MM.1S (cell line): ENCODE measurements at regions not wholly inside any gene's neighbourhood (a gene's known extent, or its start where the extent isn't known, plus 50 kb on each side); places are given as distances from the start of the nearest gene placed in this dataset.

Experiments used
- DNase-seq: peaks from one replicate; pipeline ENCODE4 v3.0.0-alpha.2; 2015
- H2AFZ ChIP-seq: fragments of 300-600 bp; sonication (generic); 2 replicates; pipeline ENCODE4 v1.6.0; 2016; ENCODE audit warnings: antibody characterized with exemption, low read length
- H3F3A ChIP-seq: fragments of 300-600 bp; sonication (generic); 2 replicates; pipeline ENCODE4 v1.6.1; 2016; ENCODE audit warnings: mild to moderate bottlenecking, antibody characterized with exemption, low read length, moderate library complexity, mixed read lengths; ENCODE audit not compliant: insufficient read depth
- H3K27ac ChIP-seq: fragments of 300-600 bp; sonication (generic); 2 replicates; pipeline ENCODE4 v1.5.1; 2016; ENCODE audit warnings: mild to moderate bottlenecking, low read length
- H3K27me3 ChIP-seq: fragments of 300-600 bp; sonication (generic); replicated peaks from 2 replicates; pipeline ENCODE4 v1.6.0; 2016; ENCODE audit warnings: low read length; ENCODE audit not compliant: insufficient read depth
- H3K36me3 ChIP-seq: fragments of 300-600 bp; sonication (generic); replicated peaks from 2 replicates; pipeline ENCODE4 v1.6.1; 2016; ENCODE audit warnings: mild to moderate bottlenecking, low read length, mixed read lengths; ENCODE audit not compliant: insufficient read depth
- H3K4me1 ChIP-seq: fragments of 300-600 bp; sonication (generic); 2 replicates; pipeline ENCODE4 v1.6.1; 2016; ENCODE audit warnings: low read length, mixed read lengths
- H3K4me2 ChIP-seq: fragments of 300-600 bp; sonication (generic); 2 replicates; pipeline ENCODE4 v1.6.0; 2016; ENCODE audit warnings: low read depth, low read length
- H3K4me3 ChIP-seq: fragments of 300-600 bp; sonication (generic); 2 replicates; pipeline ENCODE4 v1.5.1; 2016; ENCODE audit warnings: low read length, mixed read lengths
- H3K79me2 ChIP-seq: fragments of 300-600 bp; sonication (generic); 2 replicates; pipeline ENCODE4 v1.6.1; 2016; ENCODE audit warnings: mixed run types, low read length, mixed read lengths
- H3K9ac ChIP-seq: fragments of 300-600 bp; sonication (generic); 2 replicates; pipeline ENCODE4 v1.6.1; 2016; ENCODE audit warnings: low read length, mixed read lengths
- H3K9me2 ChIP-seq: fragments of 300-600 bp; sonication (generic); replicated peaks from 2 replicates; pipeline ENCODE4 v1.6.1; 2016; ENCODE audit warnings: mild to moderate bottlenecking, low read length, mixed read lengths; ENCODE audit not compliant: insufficient read depth
- H3K9me3 ChIP-seq: fragments of 300-600 bp; sonication (generic); replicated peaks from 2 replicates; pipeline ENCODE4 v1.6.1; 2016; ENCODE audit warnings: mild to moderate bottlenecking, low read length, mixed read lengths; ENCODE audit not compliant: insufficient read depth
- H4K20me1 ChIP-seq: fragments of 300-600 bp; sonication (generic); 2 replicates; pipeline ENCODE4 v1.6.1; 2016; ENCODE audit warnings: mild to moderate bottlenecking, low read length, moderate library complexity, mixed read lengths; ENCODE audit not compliant: insufficient read depth
- EZH2 ChIP-seq: fragments of 300-600 bp; sonication (generic); optimal IDR thresholded peaks from 2 replicates; pipeline ENCODE3; 2017; ENCODE audit warnings: low read depth, mild to moderate bottlenecking, antibody characterized with exemption, low read length, mixed read lengths
- EZH2phosphoT487 ChIP-seq: fragments of 300-600 bp; sonication (generic); IDR thresholded peaks from 2 replicates; pipeline ENCODE4 v1.6.1; 2018; ENCODE audit warnings: antibody characterized with exemption, low read length
- TF ChIP-seq, protein P1 (sequence below): fragments of 300-600 bp; sonication (generic); IDR thresholded peaks from 2 replicates; pipeline ENCODE4 v1.5.1; 2016; ENCODE audit warnings: antibody characterized with exemption, low read length, mixed read lengths

DNA sequence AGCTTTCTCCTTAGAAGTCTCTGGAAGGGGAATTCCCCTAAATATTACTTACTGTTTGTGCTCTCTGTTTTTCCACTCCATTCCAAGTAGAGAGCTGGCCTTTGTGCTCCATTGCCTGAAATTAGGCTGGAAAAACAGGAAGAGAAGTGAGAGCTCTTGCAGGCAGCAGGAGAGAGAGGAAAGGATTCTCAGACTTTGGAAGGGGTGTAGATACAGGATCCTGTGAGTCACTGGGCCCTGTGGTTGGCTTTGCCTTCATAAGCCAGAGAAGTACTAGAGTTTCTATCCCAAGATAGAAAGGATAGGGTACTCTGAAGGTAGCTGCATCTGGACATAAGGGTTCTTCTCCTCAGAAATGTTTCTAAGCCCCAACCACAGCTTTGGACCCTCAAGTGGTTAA is 188.9 kb downstream of the CMPK2 start:
- Histone ChIP-seq H2AFZ (no peak overlapping the region), H3K27ac (no peak overlapping the region), H4K20me1 (no peaks in the 10 kb centered on the region), H3K79me2 (no peaks in the 10 kb centered on the region), H3K4me1 (no peaks in the 10 kb centered on the region), H3K36me3 (no peaks in the 10 kb centered on the region), H3K9ac (no peak overlapping the region), H3K9me2 (no peaks in the 10 kb centered on the region), H3K4me2 (no peak overlapping the region), H3F3A (no peaks in the 10 kb centered on the region), H3K27me3 (no peaks in the 10 kb centered on the region), H3K4me3 (no peak overlapping the region), H3K9me3 (no peaks in the 10 kb centered on the region)
- no peak for DNase-seq
- no peak for TF ChIP-seq EZH2
- no peak for TF ChIP-seq EZH2phosphoT487
- TF ChIP-seq, protein P1, sequence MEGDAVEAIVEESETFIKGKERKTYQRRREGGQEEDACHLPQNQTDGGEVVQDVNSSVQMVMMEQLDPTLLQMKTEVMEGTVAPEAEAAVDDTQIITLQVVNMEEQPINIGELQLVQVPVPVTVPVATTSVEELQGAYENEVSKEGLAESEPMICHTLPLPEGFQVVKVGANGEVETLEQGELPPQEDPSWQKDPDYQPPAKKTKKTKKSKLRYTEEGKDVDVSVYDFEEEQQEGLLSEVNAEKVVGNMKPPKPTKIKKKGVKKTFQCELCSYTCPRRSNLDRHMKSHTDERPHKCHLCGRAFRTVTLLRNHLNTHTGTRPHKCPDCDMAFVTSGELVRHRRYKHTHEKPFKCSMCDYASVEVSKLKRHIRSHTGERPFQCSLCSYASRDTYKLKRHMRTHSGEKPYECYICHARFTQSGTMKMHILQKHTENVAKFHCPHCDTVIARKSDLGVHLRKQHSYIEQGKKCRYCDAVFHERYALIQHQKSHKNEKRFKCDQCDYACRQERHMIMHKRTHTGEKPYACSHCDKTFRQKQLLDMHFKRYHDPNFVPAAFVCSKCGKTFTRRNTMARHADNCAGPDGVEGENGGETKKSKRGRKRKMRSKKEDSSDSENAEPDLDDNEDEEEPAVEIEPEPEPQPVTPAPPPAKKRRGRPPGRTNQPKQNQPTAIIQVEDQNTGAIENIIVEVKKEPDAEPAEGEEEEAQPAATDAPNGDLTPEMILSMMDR, result no peak

DNA sequence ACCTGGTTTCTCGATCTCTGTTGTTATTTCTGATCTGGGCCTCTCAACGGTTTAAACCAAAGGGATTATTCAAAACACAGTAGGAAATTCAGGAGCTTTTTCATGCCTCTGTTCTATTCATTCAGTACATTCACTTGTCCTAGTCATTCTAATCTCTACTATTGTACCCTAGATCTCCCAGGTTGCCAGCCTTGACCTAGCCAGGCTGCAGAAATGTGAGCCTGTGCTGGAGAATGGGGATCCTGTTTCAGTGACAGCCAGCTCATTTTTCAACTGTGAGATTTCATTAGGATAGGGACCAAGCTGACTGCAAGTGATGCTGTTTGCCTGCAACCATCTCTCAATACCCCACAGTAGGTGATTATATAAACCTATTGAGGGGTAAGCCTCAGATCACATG is 186.2 kb downstream of the CMPK2 start:
- Histone ChIP-seq H3K79me2 (no peaks in the 10 kb centered on the region), H2AFZ (no peak overlapping the region), H3K4me1 (no peaks in the 10 kb centered on the region), H3K9me3 (no peaks in the 10 kb centered on the region), H3K36me3 (no peaks in the 10 kb centered on the region), H3K27me3 (no peaks in the 10 kb centered on the region), H3K9me2 (no peaks in the 10 kb centered on the region), H3K4me2 (no peak overlapping the region), H3K9ac (no peak overlapping the region), H4K20me1 (no peaks in the 10 kb centered on the region), H3F3A (no peaks in the 10 kb centered on the region), H3K27ac (no peak overlapping the region), H3K4me3 (no peak overlapping the region)
- TF ChIP-seq EZH2phosphoT487 (no peak), EZH2 (no peak)
- TF ChIP-seq, protein P1, result no peak
- DNase-seq, result no peak

DNA sequence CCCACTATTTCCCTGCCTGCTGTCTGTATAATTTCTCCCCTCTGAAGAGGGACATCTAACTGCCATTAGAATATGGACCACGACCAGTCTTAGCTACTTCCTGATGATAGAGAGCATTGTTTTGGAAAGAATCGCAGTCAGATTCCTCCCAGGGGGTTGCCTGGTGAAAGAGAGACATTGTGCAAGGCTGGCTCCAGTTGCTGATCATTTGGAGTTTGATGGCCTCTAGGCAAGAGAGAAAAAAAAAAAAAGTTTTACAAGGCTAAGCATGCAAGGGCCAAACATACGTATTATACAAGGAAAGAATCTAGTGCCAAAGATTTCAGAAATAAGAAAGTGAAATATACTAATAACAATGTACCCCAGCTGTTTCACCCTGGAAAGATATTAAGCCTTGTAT is 182.2 kb downstream of the CMPK2 start:
- Histone ChIP-seq H3K4me3 (no peak overlapping the region), H3K79me2 (no peaks in the 10 kb centered on the region), H3K4me1 (no peaks in the 10 kb centered on the region), H3K9ac (no peak overlapping the region), H3K9me3 (no peaks in the 10 kb centered on the region), H3K4me2 (no peak overlapping the region), H4K20me1 (no peaks in the 10 kb centered on the region), H3K27me3 (no peaks in the 10 kb centered on the region), H3K36me3 (no peaks in the 10 kb centered on the region), H2AFZ (no peak overlapping the region), H3K9me2 (no peaks in the 10 kb centered on the region), H3F3A (no peaks in the 10 kb centered on the region), H3K27ac (no peak overlapping the region)
- TF ChIP-seq EZH2phosphoT487, result no peak
- no peak for TF ChIP-seq EZH2
- TF ChIP-seq, protein P1, result no peak
- DNase-seq, result no peak

DNA sequence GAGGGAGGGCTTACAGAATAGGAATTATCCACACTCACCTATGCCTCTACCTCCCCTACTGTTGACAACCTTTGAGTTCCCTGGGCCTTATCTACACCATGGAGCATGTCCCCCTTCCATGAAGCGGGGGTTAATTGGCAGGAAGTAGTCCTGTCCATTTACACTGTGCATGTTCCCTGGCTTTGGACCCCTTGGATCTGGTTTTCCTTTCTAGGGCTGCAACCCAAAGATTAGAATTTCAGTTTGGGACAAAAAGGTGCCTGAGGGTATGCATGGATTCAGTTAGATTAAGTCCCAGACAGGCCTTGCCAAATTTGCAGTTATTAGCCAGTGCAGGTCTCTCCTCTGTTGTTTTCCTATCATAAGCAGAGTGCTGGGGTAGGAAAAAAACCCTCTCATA is 180.3 kb downstream of the CMPK2 start:
- Histone ChIP-seq H3K4me2 (no peak overlapping the region), H3K27me3 (no peaks in the 10 kb centered on the region), H3K4me1 (no peaks in the 10 kb centered on the region), H3K9me3 (no peaks in the 10 kb centered on the region), H3K9ac (no peak overlapping the region), H3K9me2 (no peaks in the 10 kb centered on the region), H3K36me3 (no peaks in the 10 kb centered on the region), H4K20me1 (no peaks in the 10 kb centered on the region), H3K27ac (no peak overlapping the region), H2AFZ (no peak overlapping the region), H3F3A (no peaks in the 10 kb centered on the region), H3K4me3 (no peak overlapping the region), H3K79me2 (no peaks in the 10 kb centered on the region)
- TF ChIP-seq, protein P1, result no peak
- TF ChIP-seq EZH2, result no peak
- TF ChIP-seq EZH2phosphoT487, result no peak
- no peak for DNase-seq
